WI38 (cell line): ENCODE measurements at regions not wholly inside any gene's neighbourhood (a gene's known extent, or its start where the extent isn't known, plus 50 kb on each side); places are given as distances from the start of the nearest gene placed in this dataset.
"Not testable (repeated sequence)": the region's sequence is repeated elsewhere in the genome, so short reads cannot be mapped to it uniquely, and the experiment has no call there.

Experiments
- H3K4me3 ChIP-seq: 2 replicates; pipeline ENCODE4 v1.5.1; 2011; ENCODE audit warnings: low read depth, mild to moderate bottlenecking, control low read depth, low read length
- TF ChIP-seq, protein P1 (sequence below): IDR thresholded peaks from 2 replicates; pipeline ENCODE4 v1.5.1; 2012; ENCODE audit warnings: low read depth, mild to moderate bottlenecking, control low read depth, low read length

DNA sequence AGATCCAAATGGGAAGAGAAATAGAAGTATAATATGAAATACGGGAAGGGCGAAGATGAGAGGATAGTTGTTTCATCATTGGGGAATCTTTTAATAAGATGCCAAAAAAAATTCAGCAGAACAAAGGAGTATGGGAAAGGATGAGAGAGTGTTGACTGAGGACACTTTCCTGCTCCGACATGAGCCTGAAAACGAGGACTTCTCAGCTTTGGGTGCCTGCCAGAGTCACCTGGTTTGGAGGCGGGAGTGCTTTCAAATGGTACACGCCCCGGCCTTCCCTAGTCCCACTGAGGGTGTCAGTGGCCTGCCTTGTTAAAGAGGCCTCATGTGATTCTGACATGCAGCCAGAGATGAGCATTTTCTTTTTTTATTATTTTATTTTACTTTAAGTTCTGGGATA is 250.9 kb downstream of the ANKRD60 start:
- TF ChIP-seq, protein P1, sequence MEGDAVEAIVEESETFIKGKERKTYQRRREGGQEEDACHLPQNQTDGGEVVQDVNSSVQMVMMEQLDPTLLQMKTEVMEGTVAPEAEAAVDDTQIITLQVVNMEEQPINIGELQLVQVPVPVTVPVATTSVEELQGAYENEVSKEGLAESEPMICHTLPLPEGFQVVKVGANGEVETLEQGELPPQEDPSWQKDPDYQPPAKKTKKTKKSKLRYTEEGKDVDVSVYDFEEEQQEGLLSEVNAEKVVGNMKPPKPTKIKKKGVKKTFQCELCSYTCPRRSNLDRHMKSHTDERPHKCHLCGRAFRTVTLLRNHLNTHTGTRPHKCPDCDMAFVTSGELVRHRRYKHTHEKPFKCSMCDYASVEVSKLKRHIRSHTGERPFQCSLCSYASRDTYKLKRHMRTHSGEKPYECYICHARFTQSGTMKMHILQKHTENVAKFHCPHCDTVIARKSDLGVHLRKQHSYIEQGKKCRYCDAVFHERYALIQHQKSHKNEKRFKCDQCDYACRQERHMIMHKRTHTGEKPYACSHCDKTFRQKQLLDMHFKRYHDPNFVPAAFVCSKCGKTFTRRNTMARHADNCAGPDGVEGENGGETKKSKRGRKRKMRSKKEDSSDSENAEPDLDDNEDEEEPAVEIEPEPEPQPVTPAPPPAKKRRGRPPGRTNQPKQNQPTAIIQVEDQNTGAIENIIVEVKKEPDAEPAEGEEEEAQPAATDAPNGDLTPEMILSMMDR: no peak
- H3K4me3 ChIP-seq: no peak overlapping the region

DNA sequence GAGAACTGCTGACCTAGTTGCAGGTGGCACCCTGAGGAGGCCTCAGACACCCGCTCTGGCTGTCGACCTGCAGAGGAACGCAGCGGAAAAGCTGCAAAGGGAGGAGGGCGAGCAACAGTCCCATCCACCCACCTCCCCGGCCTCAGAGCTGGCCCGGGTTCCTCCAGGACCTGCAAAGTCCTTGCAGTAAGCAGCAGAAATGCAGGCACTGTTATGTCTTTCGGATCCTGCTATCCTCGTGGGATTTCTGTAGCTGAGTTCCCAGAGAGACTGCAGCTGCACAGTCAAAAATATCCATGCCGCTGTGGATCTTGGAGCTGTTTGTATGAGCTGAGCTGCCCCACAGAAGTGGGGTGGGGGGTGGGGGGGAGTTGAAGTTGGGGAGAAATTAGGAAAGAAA is 251.3 kb downstream of the ANKRD60 start:
- TF ChIP-seq, protein P1: no peak
- no peak overlapping the region for H3K4me3 ChIP-seq

DNA sequence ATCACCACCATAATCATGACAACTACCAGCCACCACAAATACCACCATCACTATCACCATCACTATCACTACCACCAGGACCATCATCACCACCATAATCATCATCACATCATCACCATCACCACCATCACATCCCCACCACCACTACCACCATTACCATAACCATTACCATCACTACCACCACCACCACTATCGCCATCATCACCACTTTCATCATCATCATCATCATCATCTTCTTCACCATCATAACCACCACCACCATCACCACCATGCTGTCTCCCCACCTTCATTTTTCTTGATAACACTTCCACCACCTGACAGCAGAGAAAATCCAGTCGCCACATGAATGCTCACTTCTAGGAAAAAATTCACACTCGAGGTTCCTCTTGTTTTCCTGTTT is 253.6 kb downstream of the ANKRD60 start:
- H3K4me3 ChIP-seq: no peak overlapping the region
- TF ChIP-seq, protein P1: no peak

GRCh38 chr20:57973886-57974285 is 254.6 kb downstream of the ANKRD60 start:
- no peak overlapping the region for H3K4me3 ChIP-seq
- TF ChIP-seq, protein P1: no peak

- H3K4me3 ChIP-seq: not testable (repeated sequence)
Observed at GRCh38 chr20:57971583-57971982, 256.9 kb downstream of the ANKRD60 start.

- no peak overlapping the region for H3K4me3 ChIP-seq
- TF ChIP-seq, protein P1: no peak
Observed at GRCh38 chr20:57970856-57971255, 257.6 kb downstream of the ANKRD60 start.

- TF ChIP-seq, protein P1: no peak
- H3K4me3 ChIP-seq: no peak overlapping the region
Observed at GRCh38 chr20:57970116-57970515, 258.3 kb downstream of the ANKRD60 start.

DNA sequence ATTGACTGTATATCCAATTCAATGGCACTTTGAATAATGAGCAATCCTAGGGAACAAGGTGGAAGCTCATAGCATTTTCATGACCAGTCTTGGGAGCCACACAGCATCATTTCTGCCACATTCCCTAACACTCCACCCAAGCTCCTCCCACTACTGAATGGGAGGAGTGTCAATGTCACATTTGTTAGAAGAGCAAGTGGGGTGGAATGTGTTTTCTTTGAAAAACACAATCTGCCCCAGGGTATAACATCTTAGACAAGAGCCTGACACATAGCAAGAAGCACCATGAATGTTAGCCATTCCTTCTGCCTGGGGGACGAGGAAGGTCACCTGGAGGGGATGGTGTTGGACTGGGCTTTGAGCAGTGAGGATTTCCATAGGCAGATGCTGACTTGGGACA is 258.3 kb upstream of the PMEPA1 start:
- H3K4me3 ChIP-seq: no peak overlapping the region
- TF ChIP-seq, protein P1: no peak
